Skeletal muscle tissue (tissue), 3 donors: ENCODE measurements at regions not wholly inside any gene's neighbourhood (a gene's known extent, or its start where the extent isn't known, plus 50 kb on each side); places are given as distances from the start of the nearest gene placed in this dataset.

Source experiments
- H3K27ac ChIP-seq: one replicate; pipeline ENCODE4 v1.7.0; 2013; ENCODE audit warnings: mild to moderate bottlenecking, low read depth, low read length, inconsistent platforms
- H3K27me3 ChIP-seq, 3 donors: one replicate each; pipeline ENCODE4 v1.7.0; 2013; ENCODE audit warnings: low read length in 3 of 3; ENCODE audit not compliant: control insufficient read depth in 3 of 3, insufficient read depth in 3 of 3
- H3K36me3 ChIP-seq, 3 donors: one replicate each; pipeline ENCODE4 v1.7.0; 2013; ENCODE audit warnings: low read length in 3 of 3; ENCODE audit not compliant: control insufficient read depth in 3 of 3, insufficient read depth in 3 of 3
- H3K4me1 ChIP-seq, 3 donors: one replicate each; pipeline ENCODE4 v1.7.0; 2013; ENCODE audit warnings: low read length in 3 of 3, mild to moderate bottlenecking in 3 of 3; ENCODE audit not compliant: control insufficient read depth in 3 of 3, insufficient read depth in 3 of 3
- H3K4me3 ChIP-seq, 3 donors: one replicate each; pipeline ENCODE4 v1.7.0; 2013; ENCODE audit warnings: low read length in 3 of 3
- H3K9ac ChIP-seq, 3 donors: one replicate each; pipeline ENCODE4 v1.7.0; 2013; ENCODE audit warnings: low read length in 3 of 3, mild to moderate bottlenecking in 3 of 3, moderate library complexity in 2 of 3, low read depth in 1 of 3
- H3K9me3 ChIP-seq, 3 donors: one replicate each; pipeline ENCODE4 v1.7.0; 2013; ENCODE audit warnings: low read length in 3 of 3; ENCODE audit not compliant: control insufficient read depth in 3 of 3
- donor health status: Osteomylitis.

- Histone ChIP-seq H3K9me3 (no peaks in the 10 kb centered on the region), H3K9ac (no peak overlapping the region)
These were observed 91.3 kb upstream of the FAM171A1 start for GRCh38 chr10:15462253-15462897.

GRCh38 chr10:15461353-15462108 is 90.4 kb upstream of the FAM171A1 start:
- Histone ChIP-seq H3K4me3 (no peak overlapping the region), H3K36me3 (no peaks in the 10 kb centered on the region), H3K27me3 (no peaks in the 10 kb centered on the region), H3K9me3 (no peaks in the 10 kb centered on the region), H3K4me1 (no peaks in the 10 kb centered on the region), H3K9ac (no peak overlapping the region), H3K27ac (no peak overlapping the region)

More at GRCh38 chr10:15462253-15462897, 91.3 kb upstream of the FAM171A1 start:
- Histone ChIP-seq H3K4me1 (no peaks in the 10 kb centered on the region), H3K27ac (no peak overlapping the region), H3K4me3 (no peak overlapping the region), H3K36me3 (no peaks in the 10 kb centered on the region), H3K27me3 (no peaks in the 10 kb centered on the region)

GRCh38 chr10:15460661-15461060 is 89.6 kb upstream of the FAM171A1 start:
- H3K4me1 ChIP-seq = no peaks in the 10 kb centered on the region
- no peaks in the 10 kb centered on the region for H3K36me3 ChIP-seq
- no peaks in the 10 kb centered on the region for H3K9me3 ChIP-seq
- H3K4me3 ChIP-seq = no peak overlapping the region
- H3K27ac ChIP-seq = no peak overlapping the region
- no peaks in the 10 kb centered on the region for H3K27me3 ChIP-seq
- no peak overlapping the region for H3K9ac ChIP-seq

GRCh38 chr10:15459218-15459617 is 88.1 kb upstream of the FAM171A1 start:
- H3K27me3 ChIP-seq = no peaks in the 10 kb centered on the region
- H3K27ac ChIP-seq = no peak overlapping the region
- H3K36me3 ChIP-seq = no peaks in the 10 kb centered on the region
- H3K9ac ChIP-seq = no peak overlapping the region
- H3K9me3 ChIP-seq = no peaks in the 10 kb centered on the region
- no peak overlapping the region for H3K4me3 ChIP-seq
- H3K4me1 ChIP-seq = no peaks in the 10 kb centered on the region

GRCh38 chr10:15457382-15457781 is 86.3 kb upstream of the FAM171A1 start:
- H3K27ac ChIP-seq = no peak overlapping the region
- no peaks in the 10 kb centered on the region for H3K9me3 ChIP-seq
- peaks cover 0 to 7% (median 0%) of the 10 kb centered on the region in 3 donors for H3K27me3 ChIP-seq
- H3K4me3 ChIP-seq = no peak overlapping the region
- no peaks in the 10 kb centered on the region for H3K4me1 ChIP-seq
- no peaks in the 10 kb centered on the region for H3K36me3 ChIP-seq
- H3K9ac ChIP-seq = no peak overlapping the region

GRCh38 chr10:15455456-15455855 is 84.4 kb upstream of the FAM171A1 start:
- no peaks in the 10 kb centered on the region for H3K36me3 ChIP-seq
- H3K27ac ChIP-seq = no peak overlapping the region
- H3K9ac ChIP-seq = no peak overlapping the region
- peaks cover 0 to 10% (median 0%) of the 10 kb centered on the region in 3 donors for H3K27me3 ChIP-seq
- H3K9me3 ChIP-seq = no peaks in the 10 kb centered on the region
- H3K4me3 ChIP-seq = no peak overlapping the region
- H3K4me1 ChIP-seq = no peaks in the 10 kb centered on the region

- Histone ChIP-seq H3K4me3 (no peak overlapping the region), H3K27ac (no peak overlapping the region)
These were observed 82.8 kb upstream of the FAM171A1 start for GRCh38 chr10:15453926-15454325.

GRCh38 chr10:15453457-15453856 is 82.4 kb upstream of the FAM171A1 start:
- Histone ChIP-seq H3K27ac (no peak overlapping the region), H3K27me3 (peaks cover 0 to 20% (median 3%) of the 10 kb centered on the region in 3 donors), H3K4me3 (no peak overlapping the region), H3K36me3 (no peaks in the 10 kb centered on the region), H3K4me1 (no peaks in the 10 kb centered on the region), H3K9me3 (no peaks in the 10 kb centered on the region), H3K9ac (no peak overlapping the region)

More at GRCh38 chr10:15453926-15454325, 82.8 kb upstream of the FAM171A1 start:
- no peaks in the 10 kb centered on the region for H3K9me3 ChIP-seq
- no peak overlapping the region for H3K9ac ChIP-seq
- no peaks in the 10 kb centered on the region for H3K36me3 ChIP-seq
- H3K4me1 ChIP-seq = no peaks in the 10 kb centered on the region
- peaks cover 0 to 17% (median 3%) of the 10 kb centered on the region in 3 donors for H3K27me3 ChIP-seq

- no peaks in the 10 kb centered on the region for H3K4me1 ChIP-seq
- H3K9ac ChIP-seq = no peak overlapping the region
- H3K27me3 ChIP-seq = peaks cover 0 to 20% (median 3%) of the 10 kb centered on the region in 3 donors
- H3K4me3 ChIP-seq = no peak overlapping the region
- H3K9me3 ChIP-seq = no peaks in the 10 kb centered on the region
- H3K27ac ChIP-seq = no peak overlapping the region
- H3K36me3 ChIP-seq = no peaks in the 10 kb centered on the region
These were observed 81.5 kb upstream of the FAM171A1 start for GRCh38 chr10:15452545-15452944.
